ENCODE measurements at regions not wholly inside any gene's neighbourhood (a gene's known extent, or its start where the extent isn't known, plus 50 kb on each side); places are given as distances from the start of the nearest gene placed in this dataset.
"Not testable (repeated sequence)": the region's sequence is repeated elsewhere in the genome, so short reads cannot be mapped to it uniquely, and the experiment has no call there.

DNA sequence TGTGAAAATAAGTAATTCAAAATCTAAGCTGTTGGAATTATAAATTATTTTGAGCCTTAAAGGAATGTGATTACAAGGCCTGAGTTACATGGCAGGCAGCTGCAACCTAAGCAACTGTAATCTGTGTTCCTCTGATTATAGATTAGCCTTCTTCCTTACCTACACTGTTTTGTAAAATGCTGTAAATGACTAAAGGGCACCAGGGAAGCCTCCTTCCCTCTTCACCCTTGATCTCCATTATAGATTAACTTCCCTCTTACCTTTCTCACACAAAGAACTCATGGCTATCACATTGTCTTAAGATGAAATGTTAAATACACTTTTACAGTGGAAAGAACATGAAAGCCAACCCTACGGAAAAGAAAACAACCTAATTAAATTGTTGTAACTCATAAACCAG, 423.7 kb upstream of the KLF12 start:
- no peak for DNase-seq

DNA sequence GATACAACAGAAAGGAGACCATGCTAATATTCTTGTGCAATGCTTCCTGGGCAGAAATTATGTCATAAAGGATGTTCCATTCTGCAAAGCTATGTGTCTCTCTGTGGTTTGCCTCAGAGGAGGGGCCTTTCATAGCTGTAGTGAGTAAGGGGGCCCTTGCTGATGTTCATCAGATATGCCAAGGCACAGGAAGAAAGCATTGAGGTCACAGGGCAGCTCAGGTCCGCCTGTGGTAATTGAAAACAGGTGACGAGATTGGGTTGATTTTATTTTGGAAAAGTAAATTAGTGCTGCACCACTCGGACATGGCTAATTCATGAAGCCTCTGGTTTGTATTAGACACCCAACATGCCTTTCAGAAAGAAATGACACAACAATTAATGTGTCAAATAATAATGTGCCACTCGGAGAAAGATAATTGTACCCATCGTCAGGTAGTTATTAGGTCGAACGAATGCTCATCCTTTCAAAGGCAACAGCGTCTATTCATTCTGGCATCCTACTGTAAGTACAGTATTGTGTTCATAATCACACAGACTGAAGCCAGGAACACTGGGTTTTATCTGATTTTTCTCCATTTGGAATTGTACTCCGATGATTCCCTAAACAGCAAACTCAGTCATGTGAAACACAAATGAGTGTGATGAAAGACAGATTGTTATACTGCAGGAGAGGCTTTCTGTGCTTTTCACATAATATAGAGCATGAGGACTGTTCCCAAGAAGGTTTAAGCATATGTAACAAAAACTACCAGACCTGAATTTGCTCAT, 421.6 kb upstream of the KLF12 start:
- DNase-seq = peak; percentile 7

DNA sequence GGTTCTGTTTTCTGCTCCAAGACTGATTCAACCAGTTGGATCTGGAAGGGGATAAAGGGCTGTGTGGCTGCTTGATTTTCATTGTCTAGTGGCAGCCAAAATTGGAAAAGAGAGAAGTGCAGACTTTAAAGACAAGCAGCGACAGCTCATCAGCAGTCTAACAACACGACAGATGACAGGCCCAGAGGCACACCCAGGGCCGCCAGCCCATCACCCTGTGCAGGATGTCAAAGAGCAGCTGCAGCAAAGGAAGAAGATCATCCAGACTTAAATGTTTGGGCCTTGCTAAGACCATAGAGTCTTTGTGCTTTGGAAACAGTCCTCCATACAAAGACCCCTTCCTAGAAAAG, 421.0 kb upstream of the KLF12 start:
- DNase-seq = no peak

DNA sequence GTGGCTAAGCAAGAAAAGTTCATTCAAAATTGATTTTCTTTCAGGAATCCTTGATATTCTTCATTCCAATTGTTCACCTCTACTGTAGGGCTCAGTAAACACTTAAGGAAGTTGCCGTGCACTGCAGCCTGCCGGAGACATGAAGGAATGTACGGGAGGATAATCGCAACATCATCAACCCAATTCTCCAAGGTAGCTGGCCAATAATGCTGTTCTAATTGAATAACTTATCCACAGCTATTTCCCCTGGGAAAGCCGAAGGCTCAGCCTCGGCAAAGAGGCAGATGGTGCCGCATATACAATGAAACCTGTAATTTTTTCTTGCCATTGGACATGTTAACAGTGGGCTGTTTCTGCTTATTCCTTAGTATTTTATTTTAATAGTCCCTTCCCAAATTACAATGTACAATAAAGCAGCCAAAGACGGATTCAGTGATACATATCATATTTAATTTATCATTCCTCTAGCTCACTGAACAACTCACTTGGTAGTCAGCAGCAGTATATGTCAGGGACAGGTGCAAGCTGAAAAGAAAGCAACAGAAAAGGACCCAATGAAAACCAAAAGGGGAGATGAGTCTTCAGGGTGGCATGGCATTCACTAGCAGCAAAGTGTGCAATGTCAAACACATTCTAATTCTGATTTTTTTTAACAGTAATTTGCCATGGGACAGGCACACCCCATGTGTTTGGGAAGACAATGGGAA, 420.5 kb upstream of the KLF12 start:
- peak; percentile 91 for DNase-seq

DNA sequence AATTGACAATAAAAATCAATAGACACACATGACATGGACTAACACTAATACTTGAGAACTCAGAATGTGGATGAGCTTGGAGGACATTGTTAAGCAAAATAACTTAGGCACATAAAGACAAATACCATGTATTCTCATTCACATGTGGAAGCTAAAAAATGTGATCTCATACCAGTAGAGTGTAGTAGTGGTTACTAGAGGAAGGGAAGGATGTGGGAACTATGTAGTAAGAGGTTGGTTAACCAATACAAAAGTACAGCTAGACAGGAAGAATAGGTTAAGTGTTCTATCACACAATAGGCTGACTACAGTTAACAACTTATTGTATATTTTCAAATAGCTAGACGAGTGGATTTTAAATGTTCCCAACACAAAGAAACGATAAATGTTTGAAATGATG, 415.8 kb upstream of the KLF12 start:
- no peak for DNase-seq

DNA sequence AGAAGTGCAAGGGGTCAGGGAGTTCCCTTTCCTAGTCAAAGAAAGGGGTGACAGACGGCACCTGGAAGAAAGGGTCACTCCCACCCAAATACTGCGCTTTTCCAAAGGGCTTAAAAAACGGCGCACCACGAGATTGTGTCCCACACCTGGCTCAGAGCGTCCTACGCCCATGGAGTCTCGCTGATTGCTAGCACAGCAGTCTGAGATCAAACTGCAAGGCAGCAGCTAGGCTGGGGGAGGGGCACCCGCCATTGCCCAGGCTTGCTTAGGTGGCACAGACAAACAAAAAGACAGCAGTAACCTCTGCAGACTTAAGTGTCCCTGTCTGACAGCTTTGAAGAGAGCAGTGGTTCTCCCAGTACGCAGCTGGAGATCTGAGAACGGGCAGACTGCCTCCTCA, 402.4 kb upstream of the KLF12 start:
- DNase-seq = not testable (repeated sequence)

DNA sequence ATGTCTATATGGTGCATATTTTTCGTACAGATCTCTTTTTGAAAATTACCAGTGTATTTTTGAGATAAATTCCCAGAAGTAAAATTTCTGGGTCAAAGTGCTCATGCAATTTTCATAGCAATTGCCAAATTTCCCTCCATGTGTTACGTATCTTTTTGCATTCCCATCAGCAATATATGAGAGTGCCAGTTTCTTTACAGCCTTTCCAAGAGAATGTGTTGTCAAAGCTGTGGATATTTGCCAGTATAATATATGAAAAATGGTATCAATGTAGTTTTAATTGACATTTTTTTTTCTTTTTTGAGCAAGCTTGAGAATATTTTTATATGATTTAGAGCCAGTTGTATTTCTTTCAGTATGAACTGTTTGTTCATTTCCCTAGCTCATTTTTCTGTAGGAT, 399.0 kb upstream of the KLF12 start:
- DNase-seq = no peak

DNA sequence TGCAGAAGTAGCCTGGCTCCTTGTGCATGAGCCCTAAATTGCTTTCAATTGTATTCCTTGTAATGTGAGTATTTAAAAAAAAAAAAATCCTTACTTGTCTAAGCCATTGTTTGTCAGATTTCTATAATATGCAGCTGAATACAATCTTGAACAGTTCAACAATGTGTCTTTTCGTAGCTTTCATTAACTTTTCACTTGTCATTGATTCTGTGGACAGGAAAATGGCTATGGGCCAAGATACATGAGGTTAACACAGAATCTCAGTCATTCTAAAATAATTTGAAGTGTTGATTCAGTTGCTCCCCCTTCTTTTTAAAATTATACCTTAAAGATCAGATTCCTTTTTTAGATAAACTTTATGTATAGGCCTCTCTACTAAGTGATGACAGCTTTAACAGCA, 395.8 kb upstream of the KLF12 start:
- no peak for DNase-seq

DNA sequence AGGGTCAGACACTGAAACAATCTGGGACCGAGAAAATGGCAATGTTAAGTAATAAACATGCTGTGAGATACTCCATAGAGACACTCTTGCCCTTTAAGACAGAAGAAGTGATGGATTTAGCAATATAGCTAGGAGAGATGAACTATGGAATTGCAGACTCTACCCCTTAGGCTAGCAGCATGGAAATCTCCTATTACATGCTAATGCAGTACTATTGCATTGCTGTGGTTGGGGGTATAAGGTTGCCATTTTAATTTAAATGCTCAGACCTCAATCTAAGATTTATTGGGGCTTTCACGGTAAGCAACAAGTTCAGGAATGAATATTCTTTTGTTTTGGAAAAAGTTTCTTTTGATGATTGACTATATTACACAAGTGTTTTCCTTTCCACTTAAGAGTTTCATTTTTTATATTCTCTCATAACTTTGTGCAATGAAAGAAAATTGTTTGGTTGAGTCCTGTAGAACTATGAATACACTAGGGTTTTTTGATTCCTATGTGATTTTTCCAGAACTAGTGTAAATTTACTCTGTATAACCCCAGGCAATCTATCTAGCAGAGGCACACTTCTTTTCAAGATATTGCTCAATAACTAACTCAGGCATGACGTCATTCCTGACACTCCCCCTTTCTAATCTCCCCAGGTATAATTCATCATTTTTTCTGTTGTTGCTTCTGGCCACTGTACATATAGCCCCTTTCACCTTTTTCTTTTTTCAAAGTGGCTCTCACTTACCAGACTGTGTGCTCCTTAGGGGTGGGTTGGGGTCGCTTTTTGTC, 394.7 kb upstream of the KLF12 start:
- DNase-seq = no peak

DNA sequence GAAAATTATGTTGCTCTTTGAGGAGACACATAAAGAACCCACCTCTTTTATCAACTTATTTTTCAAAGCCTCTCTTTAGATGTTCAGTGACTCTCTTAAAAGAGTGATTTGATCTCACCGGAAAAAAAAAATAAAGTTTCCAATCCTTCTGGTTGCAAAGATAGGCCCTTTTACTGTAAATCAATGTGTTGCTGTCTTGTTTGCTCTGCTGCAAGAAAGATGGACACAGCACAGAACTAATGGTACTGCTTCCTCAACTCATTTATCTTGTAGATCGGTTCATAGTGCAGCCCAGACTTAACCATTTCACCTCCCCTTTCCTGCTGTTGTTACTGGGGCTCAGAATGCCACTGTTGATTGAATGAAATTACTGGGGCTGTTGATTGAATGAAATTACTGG, 388.9 kb upstream of the KLF12 start:
- no peak for DNase-seq

DNA sequence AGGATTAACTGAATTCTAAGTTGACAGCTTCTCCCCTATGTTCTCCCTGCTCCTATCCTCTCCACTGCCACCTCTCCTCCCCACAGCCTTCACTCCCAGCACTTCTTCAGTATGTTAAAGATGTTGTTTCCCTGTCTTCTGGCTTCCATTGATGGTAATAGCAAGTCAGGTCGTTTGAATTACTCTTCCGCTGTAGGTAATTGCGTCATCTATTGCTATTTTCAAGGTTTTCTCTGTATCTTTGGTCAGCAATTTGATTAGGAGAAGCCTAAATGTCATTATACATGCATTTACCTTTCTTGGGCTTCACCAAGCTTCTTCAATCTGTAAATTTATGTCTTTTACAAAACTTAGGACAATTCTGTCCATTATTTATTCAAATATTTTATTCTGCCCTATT, 377.3 kb upstream of the KLF12 start:
- no peak for DNase-seq

DNA sequence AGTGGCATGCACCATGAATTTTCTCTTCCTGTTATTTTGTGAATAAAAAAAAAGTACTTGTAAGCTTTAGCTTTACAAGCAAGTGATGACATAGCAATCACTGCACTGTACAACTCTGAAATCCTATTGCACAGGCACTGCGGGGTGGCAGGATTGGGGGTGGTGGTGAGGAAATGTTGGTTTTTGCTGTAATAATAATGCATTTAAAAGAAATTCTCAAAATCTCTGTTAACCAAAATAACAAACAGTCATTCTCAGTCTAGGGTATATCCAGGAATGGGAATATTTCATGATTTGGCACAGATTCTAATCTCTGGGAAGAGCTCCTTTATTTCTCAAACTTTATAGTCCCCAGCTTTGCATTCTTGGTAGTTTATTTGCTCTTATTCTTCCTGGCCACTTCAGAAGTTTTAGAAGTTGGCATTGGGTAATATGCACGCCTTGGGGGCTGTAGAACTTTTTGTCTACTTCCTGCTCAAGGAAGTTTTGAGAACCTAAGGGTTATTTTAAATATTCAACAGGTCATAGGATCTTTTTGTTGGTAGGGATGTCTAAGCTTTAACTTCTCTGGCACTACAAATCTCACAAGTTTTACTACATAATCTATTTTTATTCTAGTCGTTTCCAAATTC, 353.0 kb upstream of the KLF12 start:
- no peak for DNase-seq

DNA sequence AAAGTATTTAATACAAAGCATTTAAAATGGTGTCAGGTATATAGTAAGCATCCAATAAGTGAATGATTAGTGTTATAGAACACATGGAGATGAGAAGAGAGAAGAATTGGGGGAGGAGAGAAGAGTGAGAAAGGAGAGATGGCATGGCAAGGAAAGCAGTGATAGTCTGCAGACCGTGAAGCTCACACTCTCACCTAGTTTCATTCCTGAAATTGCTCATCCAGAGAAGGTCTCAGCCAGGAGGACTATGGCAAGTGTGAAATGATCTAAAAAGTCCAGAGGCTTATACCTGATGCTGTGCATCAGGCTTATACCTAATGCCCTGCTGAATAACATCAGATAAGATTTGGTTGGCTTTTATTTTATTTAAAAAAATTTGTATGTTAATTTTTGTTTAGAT, 351.6 kb upstream of the KLF12 start:
- DNase-seq = no peak

DNA sequence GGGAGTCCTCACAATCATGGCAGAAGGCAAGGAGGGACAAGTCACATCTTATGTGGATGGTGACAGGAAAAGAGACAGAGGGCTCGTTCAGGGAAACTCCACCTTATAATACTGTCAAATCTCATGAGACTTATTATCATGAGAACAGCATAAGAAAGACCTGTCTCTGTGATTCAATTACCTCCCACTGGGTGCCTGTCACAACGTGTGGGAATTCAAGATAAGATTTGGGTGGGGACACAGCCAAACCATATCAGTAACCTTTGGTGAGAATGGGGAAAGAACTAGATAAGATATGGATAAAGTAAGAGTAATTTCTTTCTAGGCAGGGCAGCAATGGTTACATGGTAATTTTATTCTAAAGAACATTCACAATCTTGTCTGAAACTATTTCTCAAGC, 344.9 kb upstream of the KLF12 start:
- DNase-seq = no peak

DNA sequence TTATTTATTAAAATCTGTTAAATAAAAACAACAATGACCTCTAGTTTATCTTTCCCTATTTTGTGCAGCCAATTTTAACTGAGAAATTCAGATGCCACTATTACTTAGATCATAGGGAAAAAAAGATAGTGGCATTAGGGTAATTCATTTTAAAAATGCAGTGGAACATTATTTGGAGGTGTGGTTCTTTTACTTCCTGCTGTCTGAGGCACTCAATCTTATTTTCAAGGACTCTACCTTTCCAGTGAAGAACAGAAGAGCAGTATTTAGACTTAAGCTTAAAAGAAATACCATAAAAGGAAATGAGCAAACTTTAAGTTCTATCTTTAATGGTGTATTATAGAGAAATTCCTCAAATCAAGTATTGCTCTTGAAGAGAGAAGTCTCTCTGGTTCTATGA, 342.6 kb upstream of the KLF12 start:
- DNase-seq = no peak

DNA sequence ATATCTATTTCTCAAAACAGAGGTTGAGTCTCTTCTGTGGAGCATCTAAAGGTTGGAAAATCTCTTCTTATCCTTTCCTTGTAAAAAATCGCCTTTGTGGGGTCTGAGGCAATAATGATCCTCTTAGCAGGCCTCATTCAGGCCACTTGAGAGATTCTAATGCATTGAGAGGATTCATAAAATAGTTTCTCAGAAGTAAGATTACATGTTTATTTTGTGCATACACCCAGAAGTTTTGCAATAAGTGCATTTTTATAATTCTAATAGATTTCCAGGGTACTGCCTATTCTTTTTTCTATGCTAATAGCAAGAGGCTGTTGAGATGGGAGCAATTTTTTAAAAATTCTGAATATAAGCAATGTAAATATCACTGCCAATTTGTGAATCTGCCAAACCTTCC, 342.2 kb upstream of the KLF12 start:
- no peak for DNase-seq

DNA sequence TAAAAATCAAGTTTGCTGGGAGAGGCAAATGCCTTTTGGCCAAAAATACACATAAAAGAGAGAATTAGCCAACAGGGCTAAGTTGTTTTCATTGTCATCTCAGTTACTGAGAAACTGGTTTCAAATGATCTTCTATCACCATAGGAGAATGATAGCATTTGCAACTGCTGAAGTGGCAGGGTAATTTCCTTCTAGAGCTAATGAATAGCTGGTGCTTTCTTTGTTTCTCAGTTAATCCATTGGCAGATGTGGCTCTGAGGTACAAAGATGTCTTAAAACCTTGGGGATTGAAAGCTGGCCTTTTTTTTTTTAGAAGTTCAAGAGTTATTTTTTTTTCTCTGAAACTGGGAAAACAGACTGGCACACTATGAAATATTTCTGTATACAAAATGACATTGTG, 332.7 kb upstream of the KLF12 start:
- peak; percentile 14 for DNase-seq

DNA sequence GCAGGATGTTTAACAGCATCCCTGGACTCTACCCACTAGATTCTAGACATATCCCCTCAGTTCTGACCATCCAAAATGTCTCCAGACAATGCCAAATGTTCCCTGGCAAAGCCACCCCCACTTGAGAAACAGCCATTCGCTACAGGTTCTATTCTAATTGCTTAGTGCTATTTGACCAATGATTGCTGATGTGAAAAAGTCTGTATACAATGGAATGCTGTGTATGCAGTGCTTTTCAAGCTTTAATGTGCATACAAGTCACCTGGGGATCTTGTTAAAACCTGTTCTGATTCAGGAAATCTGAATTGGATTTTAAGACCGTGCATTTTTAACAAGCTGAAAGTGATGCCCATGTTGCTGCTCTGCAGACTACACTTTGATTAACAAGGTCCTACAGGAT, 331.8 kb upstream of the KLF12 start:
- DNase-seq = no peak

DNA sequence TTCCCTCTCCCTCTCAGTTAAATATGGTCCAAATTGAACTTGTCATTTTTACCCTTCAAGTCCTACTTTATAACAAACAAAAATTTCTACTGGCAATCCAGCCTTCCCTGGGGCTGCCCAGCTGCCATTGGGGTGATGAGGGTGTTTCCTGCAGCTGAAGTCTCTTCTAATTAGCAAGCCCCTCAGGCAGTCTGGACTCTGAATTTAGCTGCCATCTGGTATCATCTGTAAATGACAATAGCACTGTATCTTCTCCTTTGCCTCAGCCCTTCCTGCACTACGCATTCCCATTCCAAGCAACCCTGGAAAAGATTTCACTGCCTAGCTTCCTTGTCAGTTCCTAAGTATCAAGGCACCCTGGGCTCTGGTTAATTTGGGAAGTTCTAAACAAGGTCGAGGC, 331.1 kb upstream of the KLF12 start:
- no peak for DNase-seq

DNA sequence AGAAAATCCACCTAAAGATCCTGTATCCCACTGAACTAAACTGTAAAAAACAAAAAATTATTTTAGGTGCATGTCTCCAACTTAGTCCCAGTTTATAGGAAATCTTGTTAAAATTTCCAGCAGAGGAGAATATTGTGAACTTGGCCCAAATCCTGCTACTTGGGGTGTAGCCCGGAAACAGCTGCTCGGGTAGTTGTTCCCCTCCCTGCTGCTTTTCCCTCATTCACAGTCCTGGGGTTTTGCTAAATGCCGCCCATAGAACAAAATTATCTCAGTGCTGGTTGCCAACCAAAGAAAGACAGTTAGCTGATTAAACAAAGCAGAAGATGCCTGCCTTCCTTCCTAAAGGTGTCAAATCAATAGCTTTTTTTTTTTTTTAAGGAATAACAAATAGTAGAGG, 330.5 kb upstream of the KLF12 start:
- no peak for DNase-seq

DNA sequence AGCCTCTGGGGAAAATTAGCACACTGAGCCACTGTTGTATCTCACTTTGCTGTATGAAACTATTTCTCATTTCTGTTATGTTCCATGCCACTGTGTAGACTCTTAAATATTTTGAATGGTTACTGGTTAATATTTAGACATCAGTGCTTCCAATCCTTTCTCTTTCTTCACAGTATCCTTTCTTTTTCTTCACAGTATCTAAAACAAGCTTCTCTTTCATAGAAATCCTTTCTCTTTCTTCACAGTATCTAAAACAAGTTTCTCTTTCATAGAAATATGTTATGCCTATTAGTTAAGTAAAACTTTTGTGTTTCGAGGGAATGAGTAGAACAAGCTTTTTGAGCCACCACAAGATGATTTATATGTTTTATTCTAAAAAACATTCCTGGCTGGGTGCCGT, 326.8 kb upstream of the KLF12 start:
- DNase-seq = no peak

DNA sequence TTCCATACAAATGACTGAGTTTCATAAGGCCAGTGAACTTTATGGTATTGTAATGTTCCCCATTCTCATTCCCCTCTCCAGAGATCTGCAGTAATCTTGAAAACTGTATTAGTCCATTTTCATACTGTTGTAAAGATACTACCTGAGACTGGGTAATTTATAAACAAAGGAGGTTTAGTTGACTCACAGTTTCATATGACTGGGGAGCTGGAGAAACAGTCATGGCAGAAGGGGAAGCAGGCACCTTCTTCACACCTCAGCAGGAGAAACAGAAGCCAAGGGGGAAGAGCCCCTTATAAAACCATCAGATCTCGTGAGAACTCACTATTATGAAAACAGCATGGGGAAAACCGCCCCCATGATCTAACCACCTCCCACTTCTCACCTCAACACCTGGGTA, 318.7 kb upstream of the KLF12 start:
- DNase-seq = no peak

DNA sequence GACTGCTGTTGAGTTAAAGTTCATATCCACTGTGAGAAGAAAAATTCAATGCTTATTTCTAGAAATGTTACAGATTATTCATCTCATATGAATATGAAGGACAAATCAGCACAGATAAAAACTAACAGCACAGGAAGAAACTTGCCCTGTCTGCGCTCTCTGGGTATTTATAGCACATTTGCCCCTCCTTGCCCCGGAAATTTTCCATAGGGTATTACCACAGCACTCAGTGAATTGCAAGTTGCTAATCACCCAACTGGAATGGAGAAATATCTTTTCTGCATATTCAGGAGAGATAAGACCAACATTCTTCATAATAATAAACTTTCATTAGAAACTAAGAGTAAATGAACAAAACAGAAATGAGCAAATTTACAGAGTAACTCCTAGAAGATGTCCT, 318.0 kb upstream of the KLF12 start:
- no peak for DNase-seq

DNA sequence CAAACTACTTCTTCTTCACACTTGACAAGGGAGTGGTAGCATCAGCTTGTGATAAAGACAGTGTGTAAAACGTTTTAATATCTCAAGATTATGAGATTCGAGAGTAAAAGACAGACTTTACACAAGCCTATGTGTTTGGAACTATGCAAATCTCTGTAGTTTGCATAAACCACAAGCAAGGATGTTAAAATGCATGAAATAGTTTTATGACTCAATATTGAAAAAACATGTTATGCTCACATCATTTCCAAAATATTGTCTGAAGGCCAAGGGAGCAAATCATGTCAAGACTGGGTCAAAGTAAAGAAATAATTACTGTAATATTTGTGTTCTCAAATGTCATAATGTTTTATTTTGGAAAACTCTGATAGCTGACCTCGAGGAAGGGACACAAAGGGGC, 316.8 kb upstream of the KLF12 start:
- DNase-seq = no peak
